WERI-Rb-1 (cell line): ENCODE measurements at regions not wholly inside any gene's neighbourhood (a gene's known extent, or its start where the extent isn't known, plus 50 kb on each side); places are given as distances from the start of the nearest gene placed in this dataset.

Source experiments
- DNase-seq: peaks from one replicate; pipeline ENCODE4 v3.0.0-alpha.2; 2020
- H3K27ac ChIP-seq: fragments of 250-450 bp; sonication (Bioruptor Pico); 2 replicates; pipeline ENCODE4 v1.5.1; 2020; ENCODE audit warnings: mild to moderate bottlenecking, moderate library complexity
- H3K27me3 ChIP-seq: fragments of 250-450 bp; sonication (Bioruptor Pico); 2 replicates; pipeline ENCODE4 v1.5.1; 2021; ENCODE audit warnings: mild to moderate bottlenecking, low read depth, moderate library complexity; ENCODE audit not compliant: insufficient read depth, severe bottlenecking
- H3K36me3 ChIP-seq: fragments of 250-450 bp; sonication (Bioruptor Pico); 2 replicates; pipeline ENCODE4 v1.5.1; 2020; ENCODE audit warnings: mild to moderate bottlenecking, moderate library complexity
- H3K4me3 ChIP-seq: 2 replicates; pipeline ENCODE4 v1.5.1; 2011; ENCODE audit warnings: low read depth, mild to moderate bottlenecking, control low read depth, low read length
- H3K9me3 ChIP-seq: fragments of 250-450 bp; sonication (Bioruptor Pico); 2 replicates; pipeline ENCODE4 v1.5.1; 2021; ENCODE audit warnings: mild to moderate bottlenecking, moderate library complexity; ENCODE audit not compliant: severe bottlenecking
- CTCF ChIP-seq: IDR thresholded peaks from 2 replicates; pipeline ENCODE4 v1.5.1; 2011; ENCODE audit warnings: low read depth, mild to moderate bottlenecking, control low read depth, inconsistent platforms, low read length

- peak overlapping the region; percentile 16; the same call in 1 of the 2 replicates for H3K27ac ChIP-seq
- no peak for TF ChIP-seq CTCF
- DNase-seq: peak; percentile 22
- H3K27me3 ChIP-seq: no peaks in the 10 kb centered on the region
- no peaks in the 10 kb centered on the region for H3K9me3 ChIP-seq
- H3K4me3 ChIP-seq: no peak overlapping the region
- peaks cover 45% of the 10 kb centered on the region for H3K36me3 ChIP-seq
Observed at GRCh38 chr9:108672475-108673190, 183.2 kb downstream of the ACTL7B start.

GRCh38 chr9:108671794-108672193 lies 184.0 kb downstream of the ACTL7B start:
- Histone ChIP-seq H3K9me3 (no peaks in the 10 kb centered on the region), H3K27ac (no peak overlapping the region), H3K36me3 (peaks cover 46% of the 10 kb centered on the region), H3K4me3 (no peak overlapping the region), H3K27me3 (no peaks in the 10 kb centered on the region)
- TF ChIP-seq CTCF: no peak
- DNase-seq: no peak

GRCh38 chr9:108671176-108671575 lies 184.6 kb downstream of the ACTL7B start:
- H3K4me3 ChIP-seq: no peak overlapping the region
- 0 out of 2 replicates have a peak, but pooled peaks have one; percentile 15 for TF ChIP-seq CTCF
- H3K27ac ChIP-seq: no peak overlapping the region
- no peaks in the 10 kb centered on the region for H3K9me3 ChIP-seq
- peaks cover 49% of the 10 kb centered on the region for H3K36me3 ChIP-seq
- no peak for DNase-seq
- no peaks in the 10 kb centered on the region for H3K27me3 ChIP-seq

- Histone ChIP-seq H3K27me3 (no peaks in the 10 kb centered on the region), H3K36me3 (peaks cover 49% of the 10 kb centered on the region), H3K9me3 (no peaks in the 10 kb centered on the region), H3K4me3 (no peak overlapping the region), H3K27ac (no peak overlapping the region)
- no peak for DNase-seq
- no peak for TF ChIP-seq CTCF
Observed at GRCh38 chr9:108668938-108669335, 186.8 kb downstream of the ACTL7B start.

GRCh38 chr9:108668191-108668937 lies 187.4 kb downstream of the ACTL7B start:
- Histone ChIP-seq H3K27ac (no peak overlapping the region), H3K27me3 (no peaks in the 10 kb centered on the region), H3K36me3 (peaks cover 47% of the 10 kb centered on the region), H3K9me3 (no peaks in the 10 kb centered on the region), H3K4me3 (no peak overlapping the region)
- TF ChIP-seq CTCF: no peak
- no peak for DNase-seq
